Endodermal cell (in vitro differentiated cells): ENCODE measurements at regions not wholly inside any gene's neighbourhood (a gene's known extent, or its start where the extent isn't known, plus 50 kb on each side); places are given as distances from the start of the nearest gene placed in this dataset.

Experiments used
- DNase-seq: peaks from one replicate; pipeline ENCODE4 v3.0.0-alpha.2; 2017
- H3K27ac ChIP-seq: 2 replicates; pipeline ENCODE4 v1.5.1; 2013; ENCODE audit warnings: mild to moderate bottlenecking, low read depth, low read length, moderate library complexity
- H3K27me3 ChIP-seq: 2 replicates; pipeline ENCODE4 v1.6.1; 2013; ENCODE audit warnings: mild to moderate bottlenecking, low read length, moderate library complexity; ENCODE audit not compliant: insufficient read depth, control insufficient read depth, poor library complexity, severe bottlenecking
- H3K36me3 ChIP-seq: 2 replicates; pipeline ENCODE4 v1.7.0; 2013; ENCODE audit warnings: mild to moderate bottlenecking, low read length, moderate library complexity; ENCODE audit not compliant: control insufficient read depth, insufficient read depth
- H3K4me1 ChIP-seq: one replicate; pipeline ENCODE4 v1.7.0; 2013; ENCODE audit warnings: low read length; ENCODE audit not compliant: control insufficient read depth, insufficient read depth
- H3K4me3 ChIP-seq: 2 replicates; pipeline ENCODE4 v1.5.1; 2013; ENCODE audit warnings: mild to moderate bottlenecking, low read length, moderate library complexity
- H3K9ac ChIP-seq: 2 replicates; pipeline ENCODE4 v1.6.1; 2013; ENCODE audit warnings: mild to moderate bottlenecking, low read length, moderate library complexity; ENCODE audit not compliant: poor library complexity, severe bottlenecking; ENCODE audit errors: extremely low read depth
- H3K9me3 ChIP-seq: 2 replicates; pipeline ENCODE4 v1.6.1; 2013; ENCODE audit warnings: mild to moderate bottlenecking, low read length, moderate library complexity; ENCODE audit not compliant: control insufficient read depth
- H3K27ac Mint-ChIP-seq: 2 replicates; pipeline ENCODE4 v1.8.0; 2020; ENCODE audit warnings: mixed read lengths
- H3K27me3 Mint-ChIP-seq: 2 replicates; pipeline ENCODE4 v1.8.0; 2021; ENCODE audit warnings: mild to moderate bottlenecking, mixed read lengths; ENCODE audit not compliant: insufficient read depth
- H3K36me3 Mint-ChIP-seq: 2 replicates; pipeline ENCODE4 v1.8.0; 2020; ENCODE audit warnings: low read depth, mixed read lengths
- H3K4me1 Mint-ChIP-seq: 2 replicates; pipeline ENCODE4 v1.8.0; 2020; ENCODE audit warnings: mixed read lengths
- H3K4me3 Mint-ChIP-seq: 2 replicates; pipeline ENCODE4 v1.8.0; 2020; ENCODE audit warnings: mild to moderate bottlenecking, moderate library complexity, mixed read lengths
- H3K9me3 Mint-ChIP-seq: 2 replicates; pipeline ENCODE4 v1.8.0; 2020; ENCODE audit warnings: mild to moderate bottlenecking, mixed read lengths
- WGBS, 2 experiments: methylation state at CpG; one replicate each; pipeline versions ENCODE4 v1.1.5 to v1.1.7; 2013; ENCODE audit warnings: missing lambda C conversion rate in 2 of 2, mixed read lengths in 1 of 2; ENCODE audit not compliant: insufficient coverage in 1 of 2, insufficient read length in 1 of 2; 5-methylcytosine and 5-hydroxymethylcytosine counted together
- TF ChIP-seq, protein P1 (sequence below): fragments of 200-600 bp; sonication (generic); conservative IDR thresholded peaks from 2 replicates; pipeline ENCODE4 v1.5.0; 2021; ENCODE audit warnings: antibody characterized with exemption, mild to moderate bottlenecking

DNA sequence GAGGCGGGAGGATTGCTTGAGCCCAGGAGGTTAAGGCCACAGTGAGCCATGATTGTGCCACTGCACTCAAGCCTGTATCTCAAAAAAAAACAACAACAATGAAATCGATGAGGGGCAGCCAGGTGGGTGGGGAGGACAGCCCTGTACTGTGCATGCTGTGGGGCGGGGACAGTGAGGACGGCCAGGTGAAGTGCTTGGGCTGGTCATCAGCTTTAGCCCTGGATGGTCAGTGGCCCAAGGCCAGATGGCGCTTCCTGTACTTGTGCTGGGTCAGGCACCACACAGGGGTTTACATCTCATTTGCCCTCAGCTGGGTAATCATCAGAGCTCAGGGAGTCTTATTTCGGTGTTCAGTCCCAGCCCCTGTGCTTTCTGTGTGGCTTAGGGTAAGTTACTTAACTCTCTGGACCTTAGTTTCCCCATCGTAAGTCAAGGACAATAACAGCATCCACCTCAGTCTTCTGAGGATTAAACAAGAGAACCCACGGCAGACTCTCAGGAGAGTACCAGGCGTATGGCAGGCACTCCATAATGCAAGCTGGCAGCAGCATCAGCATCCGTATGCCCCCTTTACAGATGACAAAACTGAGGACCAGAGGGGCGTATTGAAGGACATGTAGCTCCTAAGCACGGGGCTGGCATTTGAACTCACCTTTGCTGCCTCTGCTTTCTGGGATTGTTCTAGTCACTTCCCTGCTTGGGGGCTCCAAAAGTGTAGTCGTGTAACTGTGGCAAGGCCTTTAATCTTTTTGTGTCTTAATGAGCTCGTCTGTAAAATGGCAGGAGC lies 71.9 kb downstream of the SLC25A47 start:
- Histone ChIP-seq H3K9ac (no peak overlapping the region), H3K9me3 (no peaks in the 10 kb centered on the region), H3K4me3 (no peak overlapping the region), H3K27ac (no peak overlapping the region), H3K27me3 (peaks cover 49% of the 10 kb centered on the region), H3K4me1 (peaks cover 22% of the 10 kb centered on the region), H3K36me3 (no peaks in the 10 kb centered on the region)
- no peaks in the 10 kb centered on the region for H3K9me3 Mint-ChIP-seq
- H3K27me3 Mint-ChIP-seq, result peaks cover 95% of the 10 kb centered on the region
- peaks cover 18% of the 10 kb centered on the region for H3K4me1 Mint-ChIP-seq
- WGBS, 2 experiments, result 91% methylated on average over 10 to 14 of the region's 14 CpGs
- TF ChIP-seq, protein P1, sequence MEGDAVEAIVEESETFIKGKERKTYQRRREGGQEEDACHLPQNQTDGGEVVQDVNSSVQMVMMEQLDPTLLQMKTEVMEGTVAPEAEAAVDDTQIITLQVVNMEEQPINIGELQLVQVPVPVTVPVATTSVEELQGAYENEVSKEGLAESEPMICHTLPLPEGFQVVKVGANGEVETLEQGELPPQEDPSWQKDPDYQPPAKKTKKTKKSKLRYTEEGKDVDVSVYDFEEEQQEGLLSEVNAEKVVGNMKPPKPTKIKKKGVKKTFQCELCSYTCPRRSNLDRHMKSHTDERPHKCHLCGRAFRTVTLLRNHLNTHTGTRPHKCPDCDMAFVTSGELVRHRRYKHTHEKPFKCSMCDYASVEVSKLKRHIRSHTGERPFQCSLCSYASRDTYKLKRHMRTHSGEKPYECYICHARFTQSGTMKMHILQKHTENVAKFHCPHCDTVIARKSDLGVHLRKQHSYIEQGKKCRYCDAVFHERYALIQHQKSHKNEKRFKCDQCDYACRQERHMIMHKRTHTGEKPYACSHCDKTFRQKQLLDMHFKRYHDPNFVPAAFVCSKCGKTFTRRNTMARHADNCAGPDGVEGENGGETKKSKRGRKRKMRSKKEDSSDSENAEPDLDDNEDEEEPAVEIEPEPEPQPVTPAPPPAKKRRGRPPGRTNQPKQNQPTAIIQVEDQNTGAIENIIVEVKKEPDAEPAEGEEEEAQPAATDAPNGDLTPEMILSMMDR, result no peak
- H3K4me3 Mint-ChIP-seq, result no peak overlapping the region
- no peak overlapping the region for H3K27ac Mint-ChIP-seq
- no peaks in the 10 kb centered on the region for H3K36me3 Mint-ChIP-seq
- DNase-seq, result no peak

DNA sequence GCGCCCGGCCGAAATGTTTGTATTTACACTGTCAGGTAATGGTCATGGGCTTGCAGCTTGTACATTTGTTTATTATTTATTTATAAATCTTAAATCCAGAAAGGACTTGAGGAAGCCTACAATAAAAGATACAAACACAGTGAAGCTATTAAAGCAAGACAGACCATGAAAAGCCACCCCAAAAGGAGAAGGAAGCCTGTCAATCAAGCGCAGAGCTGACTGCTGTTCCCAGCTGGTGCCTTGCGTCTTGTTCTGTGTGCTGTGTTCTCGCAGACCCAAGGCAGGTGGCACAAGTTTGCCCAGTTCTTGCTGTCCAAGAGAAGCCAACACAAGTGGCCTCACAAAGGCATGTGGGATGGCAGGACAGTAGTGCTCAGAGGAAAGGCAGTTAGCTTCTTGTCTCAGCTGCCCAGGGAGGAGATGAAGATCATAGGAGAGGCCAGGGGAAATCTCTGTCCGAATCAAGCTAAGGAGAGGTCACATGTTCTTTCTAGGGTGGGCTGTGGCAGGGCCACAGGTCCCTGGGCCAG lies 73.2 kb downstream of the SLC25A47 start:
- 92 to 100% methylated on average over 1 to 6 of the region's 7 CpGs for WGBS, 2 experiments
- no peak overlapping the region for H3K4me3 Mint-ChIP-seq

DNA sequence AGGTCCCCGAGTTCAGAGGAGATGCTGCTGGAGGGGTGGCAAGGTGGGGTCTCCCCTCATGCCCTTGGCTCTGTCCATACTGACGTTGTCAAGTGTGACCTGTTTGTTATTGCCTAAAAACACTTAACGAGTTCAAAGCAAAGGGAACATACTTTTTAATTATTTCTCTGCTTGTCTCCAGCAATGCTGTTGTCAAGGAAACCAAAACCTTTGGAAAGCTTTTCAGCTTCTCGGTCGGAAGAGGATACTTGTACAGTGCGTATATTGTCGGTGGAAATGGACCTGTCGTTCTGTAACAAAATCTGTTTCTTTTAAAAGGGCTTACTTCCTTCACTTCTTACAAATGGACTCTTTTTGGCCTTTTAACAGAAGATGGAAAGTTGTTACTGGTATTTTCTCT lies 73.9 kb downstream of the SLC25A47 start:
- Histone ChIP-seq H3K27me3 (peaks cover 42% of the 10 kb centered on the region), H3K4me3 (no peak overlapping the region), H3K9ac (no peak overlapping the region), H3K36me3 (no peaks in the 10 kb centered on the region), H3K9me3 (no peaks in the 10 kb centered on the region), H3K27ac (peak overlapping the region; percentile 40), H3K4me1 (peaks cover 22% of the 10 kb centered on the region)
- WGBS, 2 experiments, result 81 to 96% methylated on average over 8 of the region's 8 CpGs
- DNase-seq, result no peak
- TF ChIP-seq, protein P1, result no peak
- no peak overlapping the region for H3K27ac Mint-ChIP-seq
- peaks cover 87% of the 10 kb centered on the region for H3K27me3 Mint-ChIP-seq
- H3K36me3 Mint-ChIP-seq, result no peaks in the 10 kb centered on the region
- no peak overlapping the region for H3K4me3 Mint-ChIP-seq
- peaks cover 19% of the 10 kb centered on the region for H3K4me1 Mint-ChIP-seq
- no peaks in the 10 kb centered on the region for H3K9me3 Mint-ChIP-seq

More for the DNA sequence above, 73.2 kb downstream of the SLC25A47 start:
- H3K27me3 ChIP-seq, result peaks cover 48% of the 10 kb centered on the region
- TF ChIP-seq, protein P1, result no peak
- H3K9me3 Mint-ChIP-seq, result no peaks in the 10 kb centered on the region
- H3K4me3 ChIP-seq, result no peak overlapping the region
- peaks cover 22% of the 10 kb centered on the region for H3K4me1 ChIP-seq
- no peaks in the 10 kb centered on the region for H3K9me3 ChIP-seq
- H3K36me3 Mint-ChIP-seq, result no peaks in the 10 kb centered on the region
- peaks cover 86% of the 10 kb centered on the region for H3K27me3 Mint-ChIP-seq
- no peak for DNase-seq
- no peaks in the 10 kb centered on the region for H3K36me3 ChIP-seq
- peak overlapping the region; percentile 40 for H3K27ac ChIP-seq
- H3K4me1 Mint-ChIP-seq, result peaks cover 19% of the 10 kb centered on the region
- no peak overlapping the region for H3K27ac Mint-ChIP-seq
- no peak overlapping the region for H3K9ac ChIP-seq
